WTC11 (cell line): ENCODE measurements at regions not wholly inside any gene's neighbourhood (a gene's known extent, or its start where the extent isn't known, plus 50 kb on each side); places are given as distances from the start of the nearest gene placed in this dataset.

Experiments used
- ATAC-seq: fragments of 200-7000 bp; cut with Tn5 transposase; 2 replicates; pipeline ENCODE4 v1.10.0; 2021; ENCODE audit warnings: mild to moderate bottlenecking, moderate library complexity
- CTCF ChIA-PET: fragments of 300-600 bp; sonication (Branson Sonifier 250); formaldehyde crosslinking; loops from one replicate; lab custom pipeline; 2021; ENCODE audit warnings: antibody characterized with exemption; lab: Charles Lee
- POLR2A ChIA-PET: fragments of 350-600 bp; sonication (Branson Sonifier 250); formaldehyde crosslinking; loops from one replicate; lab custom pipeline; 2021; ENCODE audit warnings: antibody characterized with exemption; lab: Charles Lee
- DNase-seq: peaks from one replicate; pipeline ENCODE4 v3.0.0; 2021; ENCODE audit warnings: low spot score
- H3K27ac Mint-ChIP-seq: 2 replicates; pipeline ENCODE4 v1.8.0; 2021; ENCODE audit warnings: mixed read lengths
- H3K27me3 Mint-ChIP-seq: 2 replicates; pipeline ENCODE4 v1.8.0; 2021; ENCODE audit warnings: low read depth, mild to moderate bottlenecking, moderate library complexity, mixed read lengths
- H3K36me3 Mint-ChIP-seq: 2 replicates; pipeline ENCODE4 v1.8.0; 2021; ENCODE audit warnings: mixed read lengths
- H3K4me1 Mint-ChIP-seq: 2 replicates; pipeline ENCODE4 v1.8.0; 2022; ENCODE audit warnings: mixed read lengths
- H3K4me3 Mint-ChIP-seq: 2 replicates; pipeline ENCODE4 v1.8.0; 2021; ENCODE audit warnings: mild to moderate bottlenecking, moderate library complexity, mixed read lengths
- H3K9me3 Mint-ChIP-seq: 2 replicates; pipeline ENCODE4 v1.8.0; 2021; ENCODE audit warnings: mixed read lengths
- ATF2 ChIP-seq: sonication (generic); formaldehyde crosslinking; IDR thresholded peaks from 2 replicates; pipeline ENCODE4 v1.8.1; 2022; ENCODE audit warnings: low read depth, missing genetic modification reagents, borderline replicate concordance
- CTCF ChIP-seq: fragments of 200-600 bp; IDR thresholded peaks from 2 replicates; pipeline ENCODE4 v1.8.0; 2022; ENCODE audit warnings: antibody characterized with exemption
- E2F4 ChIP-seq: sonication (generic); formaldehyde crosslinking; IDR thresholded peaks from 2 replicates; pipeline ENCODE4 v1.8.1; 2022; ENCODE audit warnings: low read depth, mild to moderate bottlenecking, moderate library complexity, missing genetic modification reagents, borderline replicate concordance
- ELF4 ChIP-seq: sonication (generic); formaldehyde crosslinking; IDR thresholded peaks from 2 replicates; pipeline ENCODE4 v1.8.1; 2022; ENCODE audit warnings: low read depth, mild to moderate bottlenecking, moderate library complexity, missing genetic modification reagents
- EMX1 ChIP-seq: fragments of 250-450 bp; sonication (Bioruptor Pico); IDR thresholded peaks from 2 replicates; pipeline ENCODE4 v1.8.0; 2021; ENCODE audit warnings: mild to moderate bottlenecking
- ETV6 ChIP-seq: sonication (generic); formaldehyde crosslinking; IDR thresholded peaks from 2 replicates; pipeline ENCODE4 v1.8.1; 2022; ENCODE audit warnings: mild to moderate bottlenecking, missing genetic modification reagents
- IRF1 ChIP-seq: sonication (generic); formaldehyde crosslinking; IDR thresholded peaks from 2 replicates; pipeline ENCODE4 v1.8.0; 2023; ENCODE audit warnings: missing genetic modification reagents
- NR2C2 ChIP-seq: sonication (generic); formaldehyde crosslinking; IDR thresholded peaks from 2 replicates; pipeline ENCODE4 v1.8.0; 2022; ENCODE audit warnings: mild to moderate bottlenecking, missing genetic modification reagents
- OVOL2 ChIP-seq: fragments of 250-450 bp; sonication (Bioruptor Pico); IDR thresholded peaks from 2 replicates; pipeline ENCODE4 v1.9.0; 2021; ENCODE audit warnings: mild to moderate bottlenecking, borderline replicate concordance
- PRDM15 ChIP-seq: sonication (generic); formaldehyde crosslinking; IDR thresholded peaks from 2 replicates; pipeline ENCODE4 v1.8.0; 2022; ENCODE audit warnings: missing genetic modification reagents
- RELA ChIP-seq: sonication (generic); formaldehyde crosslinking; IDR thresholded peaks from 2 replicates; pipeline ENCODE4 v1.8.1; 2022; ENCODE audit warnings: missing genetic modification reagents, mild to moderate bottlenecking, borderline replicate concordance
- SMAD4 ChIP-seq: sonication (generic); formaldehyde crosslinking; IDR thresholded peaks from 2 replicates; pipeline ENCODE4 v1.8.0; 2022; ENCODE audit warnings: mild to moderate bottlenecking, missing genetic modification reagents
- TCF7 ChIP-seq: sonication (generic); formaldehyde crosslinking; IDR thresholded peaks from 2 replicates; pipeline ENCODE4 v1.8.0; 2022; ENCODE audit warnings: mild to moderate bottlenecking, low read depth, missing genetic modification reagents, moderate library complexity
- TEAD4 ChIP-seq: sonication (generic); formaldehyde crosslinking; IDR thresholded peaks from 2 replicates; pipeline ENCODE4 v1.8.0; 2022; ENCODE audit warnings: mild to moderate bottlenecking, missing genetic modification reagents
- USF2 ChIP-seq: sonication (generic); formaldehyde crosslinking; IDR thresholded peaks from 2 replicates; pipeline ENCODE4 v1.8.1; 2023; ENCODE audit warnings: mild to moderate bottlenecking, missing genetic modification reagents, moderate library complexity
- ZNF317 ChIP-seq: sonication (generic); formaldehyde crosslinking; IDR thresholded peaks from 2 replicates; pipeline ENCODE4 v1.8.1; 2023; ENCODE audit warnings: low read depth, mild to moderate bottlenecking, moderate library complexity, missing genetic modification reagents, borderline replicate concordance
- ZNF396 ChIP-seq: fragments of 250-450 bp; sonication (Bioruptor Pico); IDR thresholded peaks from 2 replicates; pipeline ENCODE4 v1.8.0; 2021; ENCODE audit warnings: mild to moderate bottlenecking, moderate library complexity, borderline replicate concordance
- ZSCAN18 ChIP-seq: fragments of 250-450 bp; sonication (Bioruptor Pico); IDR thresholded peaks from 2 replicates; pipeline ENCODE4 v2.1.2; 2022; ENCODE audit warnings: mild to moderate bottlenecking, moderate library complexity

GRCh38 chr13:47413112-47413511 lies 516.3 kb upstream of the HTR2A start:
- no peaks in the 10 kb centered on the region for H3K27me3 Mint-ChIP-seq
- ChIA-PET POLR2A (no interaction called here), CTCF (no interaction called here)
- DNase-seq (no peak), ATAC-seq (no peak)
- TF ChIP-seq TEAD4 (CRISPR knock-in tag) (no peak), CTCF (no peak), PRDM15 (CRISPR knock-in tag) (no peak), ZSCAN18 (no peak), ZNF317 (CRISPR knock-in tag) (no peak), RELA (no peak), E2F4 (CRISPR knock-in tag) (no peak), ZNF396 (no peak), OVOL2 (CRISPR knock-in tag) (no peak), NR2C2 (CRISPR knock-in tag) (no peak), IRF1 (no peak), ATF2 (CRISPR knock-in tag) (no peak), EMX1 (CRISPR knock-in tag) (no peak)
- H3K9me3 Mint-ChIP-seq = no peaks in the 10 kb centered on the region
- H3K36me3 Mint-ChIP-seq = no peaks in the 10 kb centered on the region
- H3K4me3 Mint-ChIP-seq = no peak overlapping the region
- no peak overlapping the region for H3K27ac Mint-ChIP-seq
- H3K4me1 Mint-ChIP-seq = peaks cover 7% of the 10 kb centered on the region

- ChIA-PET POLR2A (no interaction called here), CTCF (no interaction called here)
- peaks cover 16% of the 10 kb centered on the region for H3K4me1 Mint-ChIP-seq
- H3K4me3 Mint-ChIP-seq = no peak overlapping the region
- DNase-seq = no peak
- no peak for ATAC-seq
- H3K27me3 Mint-ChIP-seq = no peaks in the 10 kb centered on the region
- no peak overlapping the region for H3K27ac Mint-ChIP-seq
- no peaks in the 10 kb centered on the region for H3K36me3 Mint-ChIP-seq
- no peaks in the 10 kb centered on the region for H3K9me3 Mint-ChIP-seq
- no peak for TF ChIP-seq TCF7 (CRISPR knock-in tag)
- no peak for TF ChIP-seq ELF4 (CRISPR knock-in tag)
- TF ChIP-seq USF2 = no peak
- TF ChIP-seq SMAD4 (CRISPR knock-in tag) = no peak
- TF ChIP-seq ETV6 (CRISPR knock-in tag) = no peak
- TF ChIP-seq, all 79 proteins: peak for 0
Observed at GRCh38 chr13:47409778-47410177, 512.9 kb upstream of the HTR2A start.
